ENCODE measurements at regions not wholly inside any gene's neighbourhood (a gene's known extent, or its start where the extent isn't known, plus 50 kb on each side); places are given as distances from the start of the nearest gene placed in this dataset.
A peak's percentile ranks its signal among the peaks of the same experiment; 100 is the strongest.
"Not testable (repeated sequence)": the region's sequence is repeated elsewhere in the genome, so short reads cannot be mapped to it uniquely, and the experiment has no call there.

GRCh38 chr2:14996351-14997014 is 364.0 kb downstream of the LRATD1 start:
- no peaks in the 10 kb centered on the region for H3K36me3 ChIP-seq
- H3K4me3 ChIP-seq (ENCODE audit: low read depth in 1 of 2, low read length in 1 of 2): no peak overlapping the region
- no peaks in the 10 kb centered on the region for H3K9me3 ChIP-seq
- peaks cover 5% of the 10 kb centered on the region for H3K27me3 ChIP-seq
- no peak overlapping the region for H3K27ac ChIP-seq
- H3K4me1 ChIP-seq (ENCODE audit: control insufficient read depth in 1 of 2, insufficient read depth in 1 of 2, low read depth in 1 of 2, low read length in 1 of 2): no peaks in the 10 kb centered on the region
- no peak for TF ChIP-seq CTCF (IDR thresholded peaks at IDR 0.05)

GRCh38 chr2:14998546-14998945 is 366.0 kb downstream of the LRATD1 start:
- H3K27me3 ChIP-seq: peaks cover 5% of the 10 kb centered on the region
- TF ChIP-seq CTCF (IDR thresholded peaks at IDR 0.05): no peak
- H3K4me3 ChIP-seq (ENCODE audit: low read depth in 1 of 2, low read length in 1 of 2): no peak overlapping the region
- no peaks in the 10 kb centered on the region for H3K4me1 ChIP-seq (ENCODE audit: control insufficient read depth in 1 of 2, insufficient read depth in 1 of 2, low read depth in 1 of 2, low read length in 1 of 2)
- H3K9me3 ChIP-seq: no peaks in the 10 kb centered on the region
- H3K36me3 ChIP-seq: no peaks in the 10 kb centered on the region
- H3K27ac ChIP-seq: no peak overlapping the region

- H3K27ac ChIP-seq: no peak overlapping the region
- no peaks in the 10 kb centered on the region for H3K4me1 ChIP-seq (ENCODE audit: control insufficient read depth in 1 of 2, insufficient read depth in 1 of 2, low read depth in 1 of 2, low read length in 1 of 2)
- H3K27me3 ChIP-seq: peaks cover 5% of the 10 kb centered on the region
- H3K9me3 ChIP-seq: no peaks in the 10 kb centered on the region
- H3K36me3 ChIP-seq: no peaks in the 10 kb centered on the region
- TF ChIP-seq CTCF (IDR thresholded peaks at IDR 0.05): no peak
- no peak overlapping the region for H3K4me3 ChIP-seq (ENCODE audit: low read depth in 1 of 2, low read length in 1 of 2)
Measured at GRCh38 chr2:14999114-14999661, 366.7 kb downstream of the LRATD1 start.

- not testable (repeated sequence) for H3K27ac ChIP-seq; H3K4me1 ChIP-seq (ENCODE audit: control insufficient read depth in 1 of 2, insufficient read depth in 1 of 2, low read depth in 1 of 2, low read length in 1 of 2); H3K9me3 ChIP-seq; H3K27me3 ChIP-seq; H3K4me3 ChIP-seq (ENCODE audit: low read depth in 1 of 2, low read length in 1 of 2); H3K36me3 ChIP-seq
Measured at GRCh38 chr2:15002519-15002918, 370.0 kb downstream of the LRATD1 start.

GRCh38 chr2:15006667-15007066 is 374.1 kb downstream of the LRATD1 start:
- H3K4me3 ChIP-seq (ENCODE audit: low read depth in 1 of 2, low read length in 1 of 2): no peak overlapping the region
- no peaks in the 10 kb centered on the region for H3K27me3 ChIP-seq
- no peak for TF ChIP-seq CTCF (IDR thresholded peaks at IDR 0.05)
- no peaks in the 10 kb centered on the region for H3K9me3 ChIP-seq
- no peaks in the 10 kb centered on the region for H3K36me3 ChIP-seq
- H3K27ac ChIP-seq: no peak overlapping the region
- peaks cover 12 to 15% of the 10 kb centered on the region in 2 experiments for H3K4me1 ChIP-seq (ENCODE audit: control insufficient read depth in 1 of 2, insufficient read depth in 1 of 2, low read depth in 1 of 2, low read length in 1 of 2)

GRCh38 chr2:15009681-15010080 is 377.2 kb downstream of the LRATD1 start:
- Histone ChIP-seq H3K27ac (peak overlapping the region; percentile 47), H3K4me3 (ENCODE audit: low read depth in 1 of 2, low read length in 1 of 2) (no peak overlapping the region), H3K4me1 (ENCODE audit: control insufficient read depth in 1 of 2, insufficient read depth in 1 of 2, low read depth in 1 of 2, low read length in 1 of 2) (peaks cover 12 to 15% of the 10 kb centered on the region in 2 experiments), H3K27me3 (no peaks in the 10 kb centered on the region), H3K9me3 (no peaks in the 10 kb centered on the region), H3K36me3 (no peaks in the 10 kb centered on the region)
- TF ChIP-seq CTCF (IDR thresholded peaks at IDR 0.05): no peak
